Dedifferentiated amniotic fluid mesenchymal stem cell (primary cell): ENCODE measurements at regions not wholly inside any gene's neighbourhood (a gene's known extent, or its start where the extent isn't known, plus 50 kb on each side); places are given as distances from the start of the nearest gene placed in this dataset.
"Not testable (repeated sequence)": the region's sequence is repeated elsewhere in the genome, so short reads cannot be mapped to it uniquely, and the experiment has no call there.

Experiments used
- DNase-seq: peaks from one replicate; pipeline ENCODE4 v3.0.0-alpha.2; 2016; ENCODE audit errors: extremely low spot score

DNA sequence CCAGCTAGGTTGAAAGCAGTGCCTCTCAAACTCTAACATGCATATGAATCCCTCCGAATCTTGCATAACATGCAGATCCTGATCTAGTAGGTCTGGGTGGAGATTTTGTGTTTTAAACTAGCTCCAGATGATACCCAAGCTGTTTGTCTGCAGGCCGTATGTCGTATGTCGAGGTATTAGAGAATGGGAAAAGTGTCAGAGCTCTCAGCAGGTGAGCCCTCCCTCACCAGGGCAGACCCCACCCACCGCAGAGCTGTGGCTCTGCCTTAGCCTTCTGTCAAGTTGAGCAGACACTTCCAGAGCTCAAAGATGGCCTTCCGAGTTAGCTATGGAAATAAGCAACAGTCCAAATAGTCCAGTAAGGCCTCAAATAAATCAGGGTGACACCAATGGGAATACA is 83.2 kb upstream of the MAP3K1 start:
- DNase-seq = no peak

DNA sequence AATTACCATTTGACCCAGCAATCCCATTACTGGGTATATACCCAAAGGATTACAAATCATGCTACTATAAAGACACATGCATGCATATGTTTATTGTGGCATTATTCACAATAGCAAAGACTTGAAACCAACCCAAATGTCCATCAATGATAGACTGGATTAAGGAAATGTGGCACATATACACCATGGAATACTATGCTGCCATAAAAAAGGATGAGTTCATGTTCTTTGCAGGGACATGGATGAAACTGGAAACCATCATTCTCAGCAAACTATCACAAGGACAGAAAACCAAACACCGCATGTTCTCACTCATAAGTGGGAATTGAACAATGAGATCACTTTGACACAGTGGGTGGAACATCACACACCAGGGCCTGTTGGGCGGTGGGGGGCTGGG is 83.9 kb upstream of the MAP3K1 start:
- DNase-seq = not testable (repeated sequence)

DNA sequence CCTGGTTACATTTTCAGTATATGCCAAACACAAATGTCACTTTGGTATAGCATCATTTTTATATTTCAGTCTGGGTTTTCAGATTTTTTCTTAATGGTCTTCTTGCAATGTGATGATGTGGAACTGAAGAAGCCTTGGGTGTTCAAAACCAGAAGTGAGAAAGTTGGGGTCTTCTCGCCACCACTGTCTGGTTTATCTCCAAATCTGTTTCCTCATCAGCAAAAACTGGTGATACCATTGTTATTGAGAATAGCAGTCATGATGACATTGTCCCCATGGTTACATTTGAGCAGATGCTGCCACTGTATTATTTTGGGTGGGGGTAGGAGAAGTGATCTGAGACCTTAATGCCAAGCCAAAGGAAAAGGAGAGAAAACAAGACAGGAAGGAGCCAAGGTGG is 85.9 kb upstream of the MAP3K1 start:
- no peak for DNase-seq

DNA sequence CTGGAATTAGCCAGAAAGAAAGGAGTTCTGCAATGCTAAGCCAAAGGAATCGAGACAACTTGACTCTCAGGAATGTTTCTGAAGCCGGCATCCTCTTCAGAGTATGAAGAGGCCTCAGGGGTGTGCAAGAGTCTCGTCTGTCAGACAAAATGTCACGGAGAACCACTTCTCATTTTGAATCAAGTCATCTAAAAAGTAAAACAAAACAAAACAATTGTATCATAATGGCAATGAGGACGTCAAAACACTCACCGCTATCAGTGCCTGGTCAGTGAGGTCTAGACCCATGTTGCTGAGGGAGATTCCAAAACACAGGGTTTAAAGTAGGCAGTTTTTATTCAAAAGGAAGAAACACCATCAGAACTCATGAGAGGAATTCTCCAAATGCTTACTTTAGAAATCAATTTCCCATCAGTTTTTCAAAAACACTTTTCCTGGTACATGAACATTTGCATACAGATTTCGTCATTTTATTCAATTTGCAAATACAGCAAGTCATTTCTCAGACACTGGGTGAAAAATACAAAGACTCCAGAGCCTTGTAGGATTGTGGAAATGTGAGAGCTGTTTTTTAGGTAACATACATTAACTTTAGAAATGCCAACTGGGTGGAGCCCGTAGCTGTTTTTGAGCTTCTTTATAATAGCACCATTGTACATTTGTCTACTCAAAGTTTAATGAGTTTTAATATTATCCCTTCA is 89.5 kb upstream of the MAP3K1 start:
- peak; percentile 55 for DNase-seq

DNA sequence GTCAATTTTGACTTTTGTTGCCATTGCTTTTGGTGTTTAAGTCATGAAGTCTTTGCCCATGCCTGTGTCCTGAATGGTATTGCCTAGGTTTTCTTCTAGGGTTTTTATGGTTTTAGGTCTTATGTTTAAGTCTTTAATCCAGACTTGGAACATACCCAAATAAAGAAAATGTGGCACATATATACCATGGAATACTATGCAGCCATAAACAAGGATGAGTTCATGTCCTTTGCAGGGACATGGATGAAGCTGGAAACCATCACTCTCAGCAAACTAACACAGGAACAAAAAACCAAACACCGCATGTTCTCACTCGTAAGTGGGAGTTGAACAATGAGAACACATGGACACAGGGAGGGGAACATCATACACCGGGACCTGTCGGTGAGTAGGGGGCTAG is 90.5 kb upstream of the MAP3K1 start:
- DNase-seq = not testable (repeated sequence)

DNA sequence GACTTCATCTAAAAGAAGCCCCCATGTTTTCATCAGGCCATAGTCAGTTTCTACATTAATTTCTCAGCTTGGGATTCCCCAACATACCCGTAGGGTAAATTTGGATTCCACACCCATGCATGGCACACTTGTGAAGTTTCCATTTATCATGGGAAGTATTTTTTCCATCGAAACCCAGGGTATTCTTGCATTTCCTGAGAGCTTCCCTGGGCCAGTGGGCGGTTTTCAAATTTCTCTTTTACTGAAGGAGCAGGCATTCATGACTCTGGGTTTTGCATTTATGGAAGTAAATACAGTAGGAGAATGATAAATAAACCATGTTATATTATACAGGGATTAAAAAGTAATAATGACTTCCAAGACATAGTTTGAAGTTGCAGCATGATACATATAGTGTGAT is 93.0 kb upstream of the MAP3K1 start:
- no peak for DNase-seq

DNA sequence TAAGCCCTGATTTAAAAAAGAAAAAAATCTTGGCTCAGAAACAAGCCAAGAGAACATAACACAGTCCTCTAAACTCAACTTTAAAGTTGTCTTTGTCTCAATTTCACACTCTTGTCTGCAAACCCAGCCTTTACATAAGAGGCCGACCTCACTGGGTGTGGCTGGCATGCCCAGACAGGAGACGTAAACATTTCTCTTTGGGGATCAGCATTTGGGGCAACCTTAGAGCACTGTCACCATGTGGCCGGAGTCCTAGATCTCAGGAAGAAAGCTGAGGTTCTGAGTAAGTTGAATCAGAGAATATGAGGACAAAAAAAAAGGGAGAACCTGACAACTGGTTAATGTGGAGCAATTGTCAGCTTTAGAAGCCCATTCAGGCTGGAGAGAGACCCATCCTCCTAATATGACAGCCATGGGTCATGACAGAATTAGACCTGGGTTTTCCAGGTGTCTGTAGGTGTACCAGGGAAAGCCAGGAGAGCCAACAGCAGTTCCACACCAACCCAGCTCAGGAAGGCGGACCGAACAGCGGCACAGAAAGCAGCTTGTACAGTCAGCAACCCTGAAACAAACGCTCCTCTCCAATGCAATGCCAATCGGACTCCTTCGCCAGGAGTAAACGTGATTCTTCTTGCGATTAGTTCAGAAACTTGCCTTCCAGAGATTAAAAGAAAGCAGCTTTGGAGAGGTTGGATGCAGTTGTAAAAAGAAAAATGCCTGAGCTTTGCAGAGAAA is 97.9 kb upstream of the MAP3K1 start:
- DNase-seq = peak; percentile 21

DNA sequence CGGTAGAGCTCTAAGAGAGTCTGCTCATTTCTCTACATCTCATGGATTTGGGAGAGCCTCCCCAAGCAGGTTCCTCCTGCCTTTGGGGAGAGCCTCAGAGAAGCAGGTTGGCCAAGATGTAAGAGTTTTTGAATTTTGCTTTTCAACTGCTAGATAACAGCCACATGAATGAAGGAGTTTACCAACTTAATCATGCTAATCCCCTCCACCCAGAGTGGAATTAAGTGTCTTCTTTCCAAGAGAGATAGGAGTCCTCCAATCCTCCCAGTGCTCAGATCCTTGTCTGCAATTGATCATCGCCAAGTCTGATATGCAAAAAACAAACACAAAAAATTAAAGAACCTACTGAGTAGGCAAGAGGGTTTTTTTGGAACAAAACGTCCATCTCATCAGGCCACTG is 99.4 kb upstream of the MAP3K1 start:
- no peak for DNase-seq

DNA sequence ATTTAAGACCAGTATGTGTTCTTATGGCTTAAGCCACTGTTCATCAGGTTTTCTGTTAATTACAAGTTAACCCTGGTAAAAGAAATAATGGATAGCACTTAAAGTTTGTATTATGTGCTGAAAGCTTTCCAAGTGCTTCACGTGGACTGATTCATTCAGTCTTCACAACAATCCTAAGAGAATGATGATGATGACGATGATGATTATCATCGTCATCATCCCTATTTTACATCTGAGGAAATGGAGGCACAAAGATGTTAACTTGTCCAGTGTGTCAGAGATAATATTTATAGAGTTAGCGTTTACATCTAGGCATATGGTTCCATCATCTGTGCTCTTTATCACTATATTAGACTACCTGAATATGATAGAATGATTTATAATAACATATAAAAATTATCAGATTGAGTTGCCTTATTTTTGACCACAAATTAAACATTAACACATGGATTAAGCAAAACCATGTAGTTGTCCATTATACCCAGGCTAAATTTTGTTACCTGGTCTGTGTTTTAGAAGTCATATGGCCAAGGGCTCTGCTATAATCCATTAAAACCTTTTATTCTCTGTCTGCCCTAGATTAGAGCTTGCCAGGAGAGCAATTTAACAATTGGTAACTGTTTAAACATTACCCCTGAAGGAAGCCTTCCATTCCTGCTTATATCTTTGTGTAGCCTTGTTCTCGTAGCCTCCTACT is 102.3 kb upstream of the MAP3K1 start:
- no peak for DNase-seq

DNA sequence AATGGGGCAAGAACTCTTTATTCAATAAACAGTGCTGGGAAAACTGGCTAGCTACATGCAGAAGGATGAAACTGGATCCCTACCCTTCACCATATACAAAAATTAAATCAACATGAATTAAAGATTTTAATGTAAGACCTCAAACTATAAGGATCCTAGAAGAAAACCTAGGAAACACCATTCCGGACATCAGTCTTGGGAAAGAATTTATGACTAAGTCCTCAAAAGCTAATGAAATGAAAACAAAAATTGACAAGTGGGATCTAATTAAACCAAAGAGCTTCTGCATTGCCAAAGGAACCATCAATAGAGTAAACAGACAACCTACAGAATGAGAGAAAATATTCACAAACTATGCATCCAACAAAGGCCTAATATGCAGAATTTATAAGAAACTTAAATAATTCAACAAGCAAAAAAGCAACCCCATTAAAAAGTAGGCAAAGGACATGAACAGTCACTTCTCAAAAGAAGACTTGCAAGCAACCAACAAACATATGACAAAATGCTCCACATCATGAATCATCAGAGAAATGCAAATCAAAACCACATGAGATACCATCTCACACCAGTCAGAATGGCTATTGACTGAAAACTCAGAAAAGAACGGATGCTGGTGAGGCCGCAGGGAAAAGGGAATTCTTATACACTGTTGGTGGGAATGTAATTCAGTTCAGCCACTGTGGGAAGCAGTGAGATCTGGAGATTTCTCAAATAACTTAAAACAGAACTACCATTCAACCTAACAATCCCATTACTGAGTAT is 104.3 kb upstream of the MAP3K1 start:
- DNase-seq = peak; percentile 27

DNA sequence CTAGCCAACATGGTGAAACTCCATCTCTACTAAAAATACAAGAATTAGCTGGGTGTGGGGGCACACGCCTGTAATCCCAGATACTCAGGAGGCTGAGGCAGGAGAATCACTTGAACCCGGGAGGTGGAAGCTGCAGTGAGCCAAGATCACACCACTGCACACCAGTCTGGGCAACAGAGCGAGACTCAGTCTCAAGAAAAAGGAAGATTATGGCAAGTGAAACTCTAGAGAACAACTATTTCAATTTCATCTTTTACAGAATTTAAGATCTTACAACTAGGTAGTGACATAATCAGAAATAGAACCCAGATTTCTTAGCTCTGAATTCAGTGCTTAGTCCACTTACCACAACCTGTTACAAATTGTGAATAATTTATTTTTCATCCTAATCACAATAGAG is 108.8 kb upstream of the MAP3K1 start:
- DNase-seq = no peak

DNA sequence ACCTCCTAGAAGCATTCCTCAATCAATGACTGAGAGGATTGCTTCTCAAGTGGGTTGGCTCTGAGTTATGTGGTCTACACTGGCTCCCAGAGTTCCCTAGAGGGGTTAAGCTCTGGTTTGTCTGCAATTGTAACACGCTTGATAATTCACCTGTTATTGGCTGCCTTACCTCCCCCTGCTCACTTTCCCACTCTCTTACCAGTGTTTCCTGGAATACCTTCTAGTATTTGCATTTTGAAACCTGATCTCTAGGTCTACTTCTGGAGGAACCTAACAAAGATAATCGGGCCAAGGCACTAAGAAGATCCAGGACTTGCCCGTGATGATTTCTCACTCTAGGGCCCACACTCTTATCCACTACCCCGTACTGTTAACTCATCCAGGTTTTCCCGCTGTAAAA is 110.1 kb upstream of the MAP3K1 start:
- DNase-seq = no peak

DNA sequence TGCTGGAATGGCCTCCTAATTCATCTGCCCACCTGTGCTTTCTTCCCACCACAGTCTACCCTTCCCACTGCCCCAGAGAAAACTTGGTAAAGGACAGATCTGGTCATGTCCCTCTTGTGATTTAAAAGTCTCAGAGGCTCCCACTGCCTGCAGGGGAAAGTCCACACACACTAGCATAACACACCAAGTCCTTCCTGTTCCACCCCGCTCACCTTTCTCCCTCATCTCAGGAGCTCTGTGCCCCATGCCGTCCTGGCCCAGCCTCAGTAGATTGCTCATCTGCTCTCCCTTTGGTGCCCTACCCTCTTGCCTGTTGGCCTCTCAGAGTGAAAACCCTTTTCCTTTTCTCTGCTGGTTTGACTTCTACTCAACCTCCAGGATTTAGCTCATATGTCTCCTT is 111.4 kb upstream of the MAP3K1 start:
- DNase-seq = no peak

DNA sequence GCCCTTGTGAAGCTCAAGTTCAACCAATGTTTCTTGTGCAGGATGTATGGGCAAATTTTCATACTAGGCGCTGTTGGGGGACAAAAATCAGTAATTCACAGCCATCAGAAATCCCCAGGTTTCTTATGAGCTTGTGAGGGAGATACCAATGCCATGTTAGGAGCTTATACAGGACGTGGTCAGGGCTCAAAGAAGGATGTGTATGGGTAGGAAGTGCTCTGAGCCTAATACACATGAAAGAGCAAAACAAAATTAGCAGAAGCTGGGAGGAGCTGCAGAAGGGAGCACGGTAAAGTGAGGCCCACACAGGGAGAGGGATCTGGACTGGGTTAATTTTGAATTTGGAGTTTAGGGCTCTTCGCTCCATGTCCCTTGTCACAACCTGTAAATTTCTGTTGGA is 114.6 kb upstream of the MAP3K1 start:
- no peak for DNase-seq

DNA sequence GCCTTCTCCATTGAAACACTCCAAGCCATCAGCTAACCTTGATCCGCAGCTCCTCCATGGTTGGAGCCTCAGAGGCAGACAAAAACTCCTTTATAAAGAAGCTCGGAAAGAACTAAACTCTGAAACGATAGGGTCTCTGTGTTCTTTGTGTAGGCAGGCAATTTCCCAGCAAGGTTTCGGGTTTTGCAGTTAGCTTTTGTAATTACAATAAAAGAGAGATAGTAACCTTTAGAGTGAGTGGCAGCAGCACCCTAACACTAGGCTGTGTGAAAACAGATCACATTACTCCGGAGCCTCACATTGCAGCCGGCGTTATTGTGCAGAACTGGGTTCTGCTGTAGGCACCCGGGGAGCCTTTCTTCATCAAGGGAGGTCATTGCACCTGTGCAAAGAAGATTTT is 115.8 kb upstream of the MAP3K1 start:
- no peak for DNase-seq

DNA sequence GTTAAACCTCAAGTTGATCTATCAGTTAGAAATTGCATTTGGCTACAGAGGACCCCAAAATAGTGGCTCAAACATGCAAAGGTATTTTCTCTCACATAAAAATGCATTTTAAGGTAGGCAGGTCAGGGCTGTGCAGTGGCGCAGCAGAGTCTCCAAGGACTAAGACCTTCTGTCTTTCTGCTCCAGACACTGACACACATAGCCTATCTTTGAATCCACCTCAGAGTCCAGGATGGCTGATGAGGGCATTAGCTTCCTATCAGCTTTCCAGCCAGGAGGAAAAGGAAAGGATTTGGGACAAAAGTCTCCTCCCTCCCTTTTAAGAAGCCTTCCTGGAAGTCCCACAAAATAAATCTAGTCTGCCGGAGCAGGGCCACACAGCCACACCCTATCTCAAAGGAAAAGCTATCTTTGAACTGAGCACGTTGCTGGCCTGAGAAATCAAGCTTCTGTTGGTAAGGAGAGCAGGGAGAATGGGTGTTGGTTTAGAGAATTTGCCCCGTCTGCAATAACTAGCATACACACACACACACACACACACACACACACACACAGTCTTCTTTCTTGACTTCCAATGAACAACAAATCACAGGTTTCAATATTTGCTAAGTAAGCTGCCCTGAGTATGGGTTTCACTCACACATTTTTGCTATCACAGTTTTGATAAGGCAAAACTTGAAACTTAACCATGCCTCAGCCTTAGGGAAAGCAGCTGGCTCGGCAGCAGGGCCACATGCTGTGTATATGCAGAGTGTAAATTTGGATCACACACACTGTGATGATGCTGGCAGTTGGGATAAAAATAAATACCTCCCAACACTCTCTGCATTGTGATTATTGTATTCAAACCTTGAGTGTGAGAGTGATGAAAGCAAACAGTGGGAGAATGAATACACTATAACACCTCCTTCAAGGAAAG is 116.6 kb upstream of the MAP3K1 start:
- no peak for DNase-seq

DNA sequence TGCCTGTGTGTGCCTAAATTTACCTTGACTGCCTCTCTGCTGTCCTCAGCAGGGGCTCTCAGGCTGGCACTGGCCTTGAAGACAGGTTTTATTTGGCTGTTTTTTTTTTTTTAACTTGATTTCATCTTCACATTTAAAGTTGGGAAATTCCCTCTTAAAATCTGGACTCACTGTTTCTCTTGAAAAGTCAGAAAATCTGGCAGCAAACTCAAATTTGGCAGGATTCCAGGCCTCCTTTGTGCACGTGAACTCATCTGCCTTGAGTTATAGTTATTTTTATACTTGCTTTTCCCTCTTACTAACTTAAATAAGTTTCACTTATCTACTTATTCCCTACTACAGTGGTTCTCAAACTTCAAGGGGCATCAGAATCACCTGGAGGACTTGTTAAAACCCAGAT is 118.4 kb upstream of the MAP3K1 start:
- peak; percentile 22 for DNase-seq

DNA sequence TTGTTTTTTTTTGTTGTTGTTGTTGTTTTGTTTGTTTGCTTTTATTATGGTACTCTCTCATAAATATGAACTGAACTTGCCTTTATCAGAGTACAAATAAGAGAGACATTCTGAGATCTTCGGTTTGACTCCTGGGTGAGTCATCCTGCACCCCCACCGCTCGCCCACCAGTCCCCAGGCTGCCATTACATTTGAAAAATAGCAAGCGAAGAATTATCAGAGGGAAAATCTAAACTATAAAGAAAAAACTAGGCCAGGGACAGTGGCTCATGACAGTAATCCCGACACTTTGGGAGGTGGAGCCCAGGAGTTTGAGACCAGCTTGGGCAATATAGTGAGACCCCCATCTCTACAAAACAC is 122.1 kb upstream of the MAP3K1 start:
- no peak for DNase-seq

DNA sequence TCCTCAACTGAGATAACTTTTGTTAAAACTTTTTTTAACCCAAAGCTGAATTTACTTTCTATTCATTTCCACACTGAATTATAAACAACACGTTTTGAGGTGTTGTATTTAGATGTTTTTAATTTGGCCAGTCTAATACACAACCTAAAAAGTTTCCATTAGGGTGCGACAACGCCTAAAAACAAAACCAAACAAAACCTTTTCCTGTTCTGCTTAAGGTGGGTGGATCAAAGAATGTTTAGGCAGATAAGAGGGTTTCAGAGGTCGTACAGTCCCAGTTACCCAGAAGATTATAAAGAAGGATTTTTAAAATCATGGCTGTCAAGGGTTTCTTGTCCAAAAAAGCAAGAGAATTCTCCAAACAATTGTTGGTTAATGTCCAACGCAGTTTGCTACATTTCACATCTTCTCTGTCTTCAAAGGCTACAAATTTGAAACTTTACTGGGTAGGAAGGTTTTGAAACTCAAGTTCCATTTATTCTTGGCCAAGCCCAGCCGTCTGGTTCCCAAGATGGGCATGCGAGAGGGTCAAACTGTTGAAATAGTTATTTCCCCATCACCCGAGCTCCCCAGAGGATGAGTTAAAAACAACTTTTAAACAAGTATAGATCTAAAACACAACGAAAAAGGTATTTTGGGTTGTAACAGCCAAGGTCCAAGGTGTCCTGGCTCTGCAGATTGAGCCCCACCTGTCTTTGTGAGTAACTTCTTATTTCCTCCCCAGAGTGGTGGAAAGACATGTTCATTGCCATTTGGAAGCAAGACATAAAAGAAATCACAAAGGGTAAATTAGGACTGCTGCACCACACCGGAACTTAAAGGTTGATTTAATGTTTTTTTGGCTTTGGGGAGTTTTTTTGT is 122.8 kb upstream of the MAP3K1 start:
- no peak for DNase-seq

DNA sequence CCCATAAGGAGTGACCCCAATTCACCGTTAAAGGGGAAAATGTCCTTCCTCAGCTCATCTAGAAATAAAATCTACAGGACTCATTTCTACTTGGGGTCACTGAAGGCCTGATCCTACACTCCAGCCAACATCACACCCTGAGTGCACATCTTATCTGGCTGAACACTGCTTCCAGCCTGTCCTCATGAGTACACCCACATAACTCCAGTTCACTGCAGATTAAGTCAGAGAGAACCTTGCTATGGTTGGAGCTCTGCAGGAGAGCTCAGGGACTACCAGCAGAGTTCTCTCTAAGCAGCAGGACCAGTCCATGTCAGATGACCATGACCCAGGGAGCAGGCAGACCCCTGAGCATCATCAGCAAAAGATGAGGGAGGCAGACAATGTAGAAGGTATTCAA is 126.9 kb upstream of the MAP3K1 start:
- DNase-seq = no peak
